Thoracic aorta (tissue), 2 donors: ENCODE measurements at regions not wholly inside any gene's neighbourhood (a gene's known extent, or its start where the extent isn't known, plus 50 kb on each side); places are given as distances from the start of the nearest gene placed in this dataset.

ENCODE experiments used
- ATAC-seq: fragments of 150-250 bp; one replicate; pipeline ENCODE4 v1.8.0; 2017; ENCODE audit warnings: low read depth; ENCODE audit not compliant: insufficient number of reproducible peaks, low FRiP score
- DNase-seq: peaks from one replicate; pipeline ENCODE4 v3.0.0-alpha.2; 2020; ENCODE audit warnings: low spot score
- H3K27ac ChIP-seq, 2 donors: fragments of 200-600 bp; sonication (generic); 1 replicate in 1 of 2; 2 replicates in 1 of 2; pipeline ENCODE4 v1.5.1; 2016; ENCODE audit warnings: mild to moderate bottlenecking in 2 of 2, moderate library complexity in 2 of 2
- H3K27me3 ChIP-seq: fragments of 200-600 bp; sonication (generic); replicated peaks from 2 replicates; pipeline ENCODE4 v1.6.0; 2016; ENCODE audit warnings: mild to moderate bottlenecking; ENCODE audit not compliant: insufficient read depth
- H3K36me3 ChIP-seq: fragments of 200-600 bp; sonication (generic); one replicate; pipeline ENCODE4 v1.5.1; 2016
- H3K4me1 ChIP-seq, 2 donors: fragments of 200-600 bp; sonication (generic); 1 replicate in 1 of 2; 2 replicates in 1 of 2; pipeline versions ENCODE4 v1.5.1 to v1.6.0; 2016; ENCODE audit warnings: low read depth in 2 of 2, mild to moderate bottlenecking in 1 of 2; ENCODE audit not compliant: control insufficient read depth in 1 of 2
- H3K4me3 ChIP-seq: fragments of 200-600 bp; sonication (generic); 2 replicates; pipeline ENCODE4 v1.5.1; 2016; ENCODE audit warnings: mild to moderate bottlenecking
- H3K9me3 ChIP-seq: fragments of 200-600 bp; sonication (generic); 2 replicates; pipeline ENCODE4 v1.5.1; 2016
- TF ChIP-seq, protein P1 (sequence below): fragments of 200-600 bp; sonication (generic); IDR thresholded peaks from one replicate; pipeline ENCODE4 v1.5.1; 2019; ENCODE audit warnings: antibody characterized with exemption

DNA sequence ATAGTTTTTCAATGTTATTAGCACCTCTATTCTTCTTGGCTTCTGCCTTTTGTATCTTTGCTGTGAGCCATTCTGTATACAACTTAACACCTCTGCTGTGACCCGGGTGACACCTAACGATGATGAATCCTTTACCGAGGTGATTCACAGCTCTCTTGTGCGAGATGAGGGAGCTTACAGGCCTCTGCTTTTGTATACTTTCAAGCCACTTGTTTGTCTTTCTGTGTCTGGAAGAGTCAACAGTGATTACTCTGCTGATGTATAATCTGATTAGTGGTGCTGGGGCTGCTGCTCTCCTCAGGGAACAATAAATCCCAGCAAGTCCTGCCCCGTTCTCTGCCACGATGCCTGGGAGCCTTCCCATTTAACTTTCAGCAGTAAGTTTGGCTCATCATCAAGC is 442.9 kb upstream of the SGCD start:
- no peak for ATAC-seq

DNA sequence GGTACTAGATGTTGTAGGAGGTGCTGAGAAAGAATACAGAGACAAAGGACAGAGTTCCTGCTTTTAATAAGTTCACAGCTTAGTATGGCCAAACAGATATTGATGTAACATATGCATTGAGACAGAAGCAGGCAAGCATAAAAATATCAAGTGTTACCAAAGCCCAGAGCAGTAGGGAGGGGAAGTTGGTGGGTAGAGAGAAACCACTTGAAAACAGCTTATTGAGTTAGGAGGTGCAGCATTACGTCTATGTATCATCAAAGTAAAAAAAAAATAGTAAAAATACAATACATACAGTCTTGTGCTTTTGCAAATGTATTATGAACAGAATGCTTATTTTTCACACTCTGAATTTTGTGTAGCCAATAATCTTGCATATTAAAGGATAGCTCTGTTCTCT is 441.8 kb upstream of the SGCD start:
- Histone ChIP-seq H3K4me3 (no peak overlapping the region), H3K27ac (no peak overlapping the region), H3K36me3 (no peaks in the 10 kb centered on the region), H3K4me1 (no peaks in the 10 kb centered on the region), H3K9me3 (no peaks in the 10 kb centered on the region), H3K27me3 (no peaks in the 10 kb centered on the region)
- TF ChIP-seq, protein P1, sequence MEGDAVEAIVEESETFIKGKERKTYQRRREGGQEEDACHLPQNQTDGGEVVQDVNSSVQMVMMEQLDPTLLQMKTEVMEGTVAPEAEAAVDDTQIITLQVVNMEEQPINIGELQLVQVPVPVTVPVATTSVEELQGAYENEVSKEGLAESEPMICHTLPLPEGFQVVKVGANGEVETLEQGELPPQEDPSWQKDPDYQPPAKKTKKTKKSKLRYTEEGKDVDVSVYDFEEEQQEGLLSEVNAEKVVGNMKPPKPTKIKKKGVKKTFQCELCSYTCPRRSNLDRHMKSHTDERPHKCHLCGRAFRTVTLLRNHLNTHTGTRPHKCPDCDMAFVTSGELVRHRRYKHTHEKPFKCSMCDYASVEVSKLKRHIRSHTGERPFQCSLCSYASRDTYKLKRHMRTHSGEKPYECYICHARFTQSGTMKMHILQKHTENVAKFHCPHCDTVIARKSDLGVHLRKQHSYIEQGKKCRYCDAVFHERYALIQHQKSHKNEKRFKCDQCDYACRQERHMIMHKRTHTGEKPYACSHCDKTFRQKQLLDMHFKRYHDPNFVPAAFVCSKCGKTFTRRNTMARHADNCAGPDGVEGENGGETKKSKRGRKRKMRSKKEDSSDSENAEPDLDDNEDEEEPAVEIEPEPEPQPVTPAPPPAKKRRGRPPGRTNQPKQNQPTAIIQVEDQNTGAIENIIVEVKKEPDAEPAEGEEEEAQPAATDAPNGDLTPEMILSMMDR = no peak
- ATAC-seq (no peak), DNase-seq (no peak)

More for the DNA sequence above, 442.9 kb upstream of the SGCD start:
- H3K36me3 ChIP-seq = no peaks in the 10 kb centered on the region
- no peak overlapping the region for H3K27ac ChIP-seq
- H3K4me3 ChIP-seq = no peak overlapping the region
- H3K9me3 ChIP-seq = no peaks in the 10 kb centered on the region
- DNase-seq = no peak
- H3K4me1 ChIP-seq = no peaks in the 10 kb centered on the region
- no peaks in the 10 kb centered on the region for H3K27me3 ChIP-seq
- TF ChIP-seq, protein P1 = no peak

DNA sequence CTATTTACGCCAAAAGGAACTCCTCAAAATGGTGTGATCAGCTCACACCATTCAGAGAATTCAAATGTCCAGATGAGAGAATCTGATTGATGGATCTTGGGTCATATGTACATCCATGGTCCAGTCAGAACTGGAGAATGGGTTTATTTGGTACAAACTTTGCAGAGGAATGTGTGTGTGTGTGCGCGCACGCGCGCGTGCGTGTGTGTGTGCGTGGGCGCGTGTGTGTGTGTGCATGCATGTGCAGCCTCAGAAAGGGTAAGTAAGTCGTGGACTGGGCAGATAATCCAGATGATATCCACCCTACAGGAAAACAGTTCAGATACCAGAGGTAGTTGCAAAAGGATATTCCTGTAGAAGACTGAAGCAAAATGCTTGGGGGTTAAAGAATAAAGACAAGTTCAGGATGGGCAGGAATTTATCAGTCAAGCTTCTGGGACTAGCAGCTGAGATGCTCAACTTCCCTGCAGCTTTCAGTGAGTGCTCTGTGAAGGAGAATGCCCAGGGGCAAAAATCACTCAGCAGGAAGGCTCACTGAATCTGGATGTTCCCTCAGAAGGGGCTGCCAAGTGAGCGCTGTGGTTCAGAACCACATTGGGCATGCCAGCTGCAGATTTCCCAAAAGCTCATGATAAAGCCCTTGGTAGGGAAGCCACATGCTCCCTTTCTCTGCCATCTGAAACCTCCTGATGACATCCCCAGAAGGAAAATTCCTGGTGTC is 440.5 kb upstream of the SGCD start:
- Histone ChIP-seq H3K27me3 (no peaks in the 10 kb centered on the region), H3K36me3 (no peaks in the 10 kb centered on the region), H3K4me3 (no peak overlapping the region), H3K9me3 (no peaks in the 10 kb centered on the region), H3K4me1 (no peaks in the 10 kb centered on the region), H3K27ac (no peak overlapping the region)
- DNase-seq (no peak), ATAC-seq (no peak)
- TF ChIP-seq, protein P1 = no peak

DNA sequence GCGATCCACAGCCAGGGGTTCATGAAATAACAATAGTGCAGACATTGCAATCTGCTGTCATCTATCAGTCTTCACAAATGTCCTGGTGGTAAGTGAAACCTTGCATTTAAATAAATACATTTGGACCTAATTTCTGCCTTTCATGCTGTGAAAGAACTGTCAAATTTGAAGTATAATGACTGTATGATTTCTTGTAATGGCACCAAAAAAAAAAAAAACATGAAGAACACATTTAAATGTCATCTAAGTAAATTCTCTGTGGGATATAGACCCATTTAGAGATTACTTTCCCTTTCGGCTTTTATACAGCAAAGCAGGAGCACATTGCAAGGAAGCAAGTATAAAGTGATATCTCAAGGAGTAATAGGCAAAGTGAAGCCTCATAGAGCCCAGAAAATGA is 431.5 kb upstream of the SGCD start:
- no peak for DNase-seq
- Histone ChIP-seq H3K4me3 (no peak overlapping the region), H3K36me3 (no peaks in the 10 kb centered on the region), H3K27me3 (no peaks in the 10 kb centered on the region), H3K4me1 (no peaks in the 10 kb centered on the region), H3K9me3 (no peaks in the 10 kb centered on the region), H3K27ac (no peak overlapping the region)
- ATAC-seq = no peak
- TF ChIP-seq, protein P1 = no peak

DNA sequence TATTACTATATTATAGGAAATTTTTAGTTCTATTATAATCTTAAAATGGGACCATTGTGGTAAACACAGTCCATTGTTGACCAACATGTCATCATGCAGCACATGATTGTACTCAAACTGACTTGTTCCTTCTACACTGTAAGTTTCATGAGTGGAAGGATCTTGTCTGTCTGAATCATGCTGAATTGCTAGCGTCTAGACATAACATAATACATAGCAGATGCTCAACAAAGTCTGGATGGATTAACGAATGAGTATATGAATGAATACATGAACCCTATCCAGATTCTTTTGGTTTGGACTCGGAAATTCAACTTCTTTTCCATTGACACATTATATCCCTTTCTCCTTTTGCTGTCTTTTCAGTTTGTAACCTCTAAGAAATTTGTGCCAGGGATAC is 429.2 kb upstream of the SGCD start:
- ATAC-seq (no peak), DNase-seq (no peak)
- no peak overlapping the region for H3K27ac ChIP-seq
- TF ChIP-seq, protein P1 = no peak
- no peaks in the 10 kb centered on the region for H3K9me3 ChIP-seq
- no peaks in the 10 kb centered on the region for H3K36me3 ChIP-seq
- no peaks in the 10 kb centered on the region for H3K4me1 ChIP-seq
- no peak overlapping the region for H3K4me3 ChIP-seq
- H3K27me3 ChIP-seq = no peaks in the 10 kb centered on the region
